HFFc6 (cell line): ENCODE measurements at regions not wholly inside any gene's neighbourhood (a gene's known extent, or its start where the extent isn't known, plus 50 kb on each side); places are given as distances from the start of the nearest gene placed in this dataset.

ENCODE experiments used
- DNase-seq: peaks from one replicate; pipeline ENCODE4 v3.0.0-alpha.2; 2018
- H3K27ac Mint-ChIP-seq: 2 replicates; pipeline ENCODE4 v1.8.0; 2020; ENCODE audit warnings: mild to moderate bottlenecking, mixed read lengths
- H3K27me3 Mint-ChIP-seq: 2 replicates; pipeline ENCODE4 v1.8.0; 2021; ENCODE audit warnings: mild to moderate bottlenecking, moderate library complexity, mixed read lengths; ENCODE audit not compliant: insufficient read depth
- H3K36me3 Mint-ChIP-seq: 2 replicates; pipeline ENCODE4 v1.8.0; 2021; ENCODE audit warnings: low read depth, mixed read lengths
- H3K4me1 Mint-ChIP-seq: 2 replicates; pipeline ENCODE4 v1.8.0; 2020; ENCODE audit warnings: low read depth, mixed read lengths
- H3K4me3 Mint-ChIP-seq: 2 replicates; pipeline ENCODE4 v1.8.0; 2020; ENCODE audit warnings: mild to moderate bottlenecking, moderate library complexity, mixed read lengths
- H3K9me3 Mint-ChIP-seq: 2 replicates; pipeline ENCODE4 v1.8.0; 2020; ENCODE audit warnings: mild to moderate bottlenecking, mixed read lengths
- CTCF ChIP-seq: fragments of 200-600 bp; sonication (generic); IDR thresholded peaks from 2 replicates; pipeline ENCODE4 v1.5.0; 2021; ENCODE audit warnings: antibody characterized with exemption, mild to moderate bottlenecking

DNA sequence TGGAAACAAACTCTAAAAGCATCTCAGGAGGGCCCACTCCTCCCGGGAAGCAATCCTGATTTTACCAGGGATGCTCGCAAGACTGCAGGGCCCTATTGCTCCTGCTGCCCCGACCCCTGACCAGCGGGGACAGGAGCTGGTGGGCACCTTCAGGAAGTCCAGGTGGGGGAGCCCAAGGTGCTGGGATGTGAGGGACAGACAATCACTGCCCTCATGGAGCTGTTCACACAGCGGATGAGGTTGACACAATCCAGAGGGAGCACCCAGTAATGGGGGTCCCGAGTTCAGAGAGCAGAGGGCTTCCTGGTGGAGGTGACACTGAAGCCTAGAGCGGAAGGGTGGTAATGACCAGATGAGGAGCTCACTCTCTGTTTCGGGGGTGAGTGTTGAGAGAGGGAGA, 126.2 kb downstream of the FOXL1 start:
- peaks cover 15% of the 10 kb centered on the region for H3K9me3 Mint-ChIP-seq
- no peak overlapping the region for H3K4me3 Mint-ChIP-seq
- H3K4me1 Mint-ChIP-seq = peaks cover 9% of the 10 kb centered on the region
- peaks cover 21% of the 10 kb centered on the region for H3K27me3 Mint-ChIP-seq
- no peak overlapping the region for H3K27ac Mint-ChIP-seq
- H3K36me3 Mint-ChIP-seq = peaks cover 11% of the 10 kb centered on the region
- no peak for TF ChIP-seq CTCF
- no peak for DNase-seq

GRCh38 chr16:86706726-86707125, 128.4 kb downstream of the FOXL1 start:
- peaks cover 15% of the 10 kb centered on the region for H3K9me3 Mint-ChIP-seq
- H3K27ac Mint-ChIP-seq = no peak overlapping the region
- TF ChIP-seq CTCF = no peak
- H3K27me3 Mint-ChIP-seq = peaks cover 38% of the 10 kb centered on the region
- peaks cover 15% of the 10 kb centered on the region for H3K36me3 Mint-ChIP-seq
- no peaks in the 10 kb centered on the region for H3K4me1 Mint-ChIP-seq
- H3K4me3 Mint-ChIP-seq = no peak overlapping the region
- no peak for DNase-seq

- no peak overlapping the region for H3K27ac Mint-ChIP-seq
- no peak for DNase-seq
- peaks cover 15% of the 10 kb centered on the region for H3K36me3 Mint-ChIP-seq
- no peak overlapping the region for H3K4me3 Mint-ChIP-seq
- H3K4me1 Mint-ChIP-seq = no peaks in the 10 kb centered on the region
- H3K9me3 Mint-ChIP-seq = peaks cover 15% of the 10 kb centered on the region
- H3K27me3 Mint-ChIP-seq = peaks cover 41% of the 10 kb centered on the region
- no peak for TF ChIP-seq CTCF
These were observed 128.8 kb downstream of the FOXL1 start for GRCh38 chr16:86707171-86707570.

DNA sequence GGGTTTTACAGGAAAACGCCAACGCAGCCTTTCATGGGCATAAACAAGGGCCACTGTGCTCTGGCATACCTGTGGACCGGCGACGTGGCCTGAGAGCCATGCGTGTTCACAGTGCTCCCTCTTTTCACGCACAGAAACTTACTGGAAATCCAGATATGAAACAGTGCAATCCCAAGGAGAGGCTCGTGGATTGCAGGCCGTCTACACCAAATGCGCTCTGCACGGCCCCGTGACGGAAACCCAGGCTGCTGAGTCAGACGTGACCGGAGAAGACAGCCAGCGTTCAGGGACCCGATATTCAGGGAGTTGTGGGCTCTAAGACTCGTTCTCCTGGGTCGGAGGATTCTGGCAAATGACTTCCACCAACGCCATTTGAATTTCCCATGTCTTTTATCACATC, 129.2 kb downstream of the FOXL1 start:
- no peak for TF ChIP-seq CTCF
- H3K27me3 Mint-ChIP-seq = peaks cover 41% of the 10 kb centered on the region
- no peak overlapping the region for H3K4me3 Mint-ChIP-seq
- peaks cover 15% of the 10 kb centered on the region for H3K36me3 Mint-ChIP-seq
- no peaks in the 10 kb centered on the region for H3K4me1 Mint-ChIP-seq
- no peak overlapping the region for H3K27ac Mint-ChIP-seq
- DNase-seq = no peak
- H3K9me3 Mint-ChIP-seq = peaks cover 15% of the 10 kb centered on the region

GRCh38 chr16:86708431-86708830, 130.1 kb downstream of the FOXL1 start:
- Mint-ChIP-seq H3K27ac (no peak overlapping the region), H3K4me3 (no peak overlapping the region), H3K27me3 (peaks cover 43% of the 10 kb centered on the region), H3K9me3 (peaks cover 15% of the 10 kb centered on the region), H3K4me1 (no peaks in the 10 kb centered on the region), H3K36me3 (peaks cover 15% of the 10 kb centered on the region)
- no peak for DNase-seq
- no peak for TF ChIP-seq CTCF

DNA sequence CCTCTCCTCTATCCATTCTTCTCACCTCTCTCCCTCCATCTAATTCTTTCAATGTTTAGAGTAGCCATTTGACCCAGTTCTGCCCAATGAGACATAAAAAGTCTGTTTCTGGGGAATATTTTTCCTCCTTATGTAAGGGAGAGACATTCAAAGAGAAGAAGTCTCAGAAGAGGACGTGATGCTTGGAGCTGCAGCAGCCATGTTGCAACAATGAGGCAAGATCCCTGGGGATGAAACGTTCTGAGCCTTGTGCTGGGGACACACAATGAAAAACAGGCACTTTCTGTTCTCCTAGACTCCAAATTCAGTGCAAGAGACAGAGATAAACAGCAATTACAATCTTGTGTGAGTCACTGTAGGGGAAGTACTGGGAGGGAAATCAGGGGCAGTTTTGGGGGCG, 130.8 kb downstream of the FOXL1 start:
- DNase-seq = no peak
- Mint-ChIP-seq H3K4me1 (no peaks in the 10 kb centered on the region), H3K27ac (no peak overlapping the region), H3K4me3 (no peak overlapping the region), H3K27me3 (peaks cover 43% of the 10 kb centered on the region), H3K9me3 (peaks cover 15% of the 10 kb centered on the region), H3K36me3 (peaks cover 15% of the 10 kb centered on the region)
- TF ChIP-seq CTCF = no peak
